Peyer's patch (tissue), 4 donors: ENCODE measurements at regions not wholly inside any gene's neighbourhood (a gene's known extent, or its start where the extent isn't known, plus 50 kb on each side); places are given as distances from the start of the nearest gene placed in this dataset.

Experiments used
- POLR2A ChIP-seq, 2 donors: fragments of 450-650 bp; IDR thresholded peaks; one replicate each; pipeline ENCODE4 v1.5.1; 2017; ENCODE audit warnings: antibody characterized with exemption in 2 of 2, mild to moderate bottlenecking in 2 of 2, moderate library complexity in 2 of 2
- TF ChIP-seq, protein P1 (sequence below), 6 experiments: fragments of 450-650 bp in 4 of 6; fragments of 200-600 bp in 2 of 6; sonication (generic) in 1 of 6; IDR thresholded peaks; one replicate each; pipeline ENCODE4 v1.5.1; 2017 to 2019; ENCODE audit warnings: antibody characterized with exemption in 6 of 6, mild to moderate bottlenecking in 3 of 6, moderate library complexity in 1 of 6

DNA sequence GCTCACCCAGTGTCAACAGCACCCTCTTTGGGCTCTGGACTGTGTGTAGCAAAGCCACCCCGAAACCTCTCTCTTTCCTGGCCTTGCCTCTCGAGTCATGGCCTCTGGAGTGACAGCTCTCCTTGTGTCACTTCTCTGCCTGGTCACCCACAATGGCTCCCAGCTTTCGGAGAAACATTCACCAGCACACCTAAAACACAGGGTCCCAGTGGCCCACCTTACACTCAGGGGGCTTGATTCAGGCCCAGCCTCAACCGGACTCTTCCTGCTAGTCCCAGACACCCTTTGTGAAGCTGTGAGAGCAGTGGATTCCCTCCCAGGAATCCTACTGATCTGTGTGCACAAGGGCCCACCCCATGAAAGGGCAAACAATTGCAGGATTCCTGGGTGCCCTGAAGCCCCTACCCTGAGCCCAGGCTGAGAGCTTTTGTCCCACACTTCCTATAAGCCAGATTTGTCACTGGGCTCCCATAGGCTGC, 137.2 kb upstream of the HAAO start:
- TF ChIP-seq, protein P1, sequence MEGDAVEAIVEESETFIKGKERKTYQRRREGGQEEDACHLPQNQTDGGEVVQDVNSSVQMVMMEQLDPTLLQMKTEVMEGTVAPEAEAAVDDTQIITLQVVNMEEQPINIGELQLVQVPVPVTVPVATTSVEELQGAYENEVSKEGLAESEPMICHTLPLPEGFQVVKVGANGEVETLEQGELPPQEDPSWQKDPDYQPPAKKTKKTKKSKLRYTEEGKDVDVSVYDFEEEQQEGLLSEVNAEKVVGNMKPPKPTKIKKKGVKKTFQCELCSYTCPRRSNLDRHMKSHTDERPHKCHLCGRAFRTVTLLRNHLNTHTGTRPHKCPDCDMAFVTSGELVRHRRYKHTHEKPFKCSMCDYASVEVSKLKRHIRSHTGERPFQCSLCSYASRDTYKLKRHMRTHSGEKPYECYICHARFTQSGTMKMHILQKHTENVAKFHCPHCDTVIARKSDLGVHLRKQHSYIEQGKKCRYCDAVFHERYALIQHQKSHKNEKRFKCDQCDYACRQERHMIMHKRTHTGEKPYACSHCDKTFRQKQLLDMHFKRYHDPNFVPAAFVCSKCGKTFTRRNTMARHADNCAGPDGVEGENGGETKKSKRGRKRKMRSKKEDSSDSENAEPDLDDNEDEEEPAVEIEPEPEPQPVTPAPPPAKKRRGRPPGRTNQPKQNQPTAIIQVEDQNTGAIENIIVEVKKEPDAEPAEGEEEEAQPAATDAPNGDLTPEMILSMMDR (IDR thresholded peaks at IDR 0.05) = no peak
- TF ChIP-seq POLR2A (IDR thresholded peaks at IDR 0.05) = no peak
